ENCODE measurements at regions not wholly inside any gene's neighbourhood (a gene's known extent, or its start where the extent isn't known, plus 50 kb on each side); places are given as distances from the start of the nearest gene placed in this dataset.

DNA sequence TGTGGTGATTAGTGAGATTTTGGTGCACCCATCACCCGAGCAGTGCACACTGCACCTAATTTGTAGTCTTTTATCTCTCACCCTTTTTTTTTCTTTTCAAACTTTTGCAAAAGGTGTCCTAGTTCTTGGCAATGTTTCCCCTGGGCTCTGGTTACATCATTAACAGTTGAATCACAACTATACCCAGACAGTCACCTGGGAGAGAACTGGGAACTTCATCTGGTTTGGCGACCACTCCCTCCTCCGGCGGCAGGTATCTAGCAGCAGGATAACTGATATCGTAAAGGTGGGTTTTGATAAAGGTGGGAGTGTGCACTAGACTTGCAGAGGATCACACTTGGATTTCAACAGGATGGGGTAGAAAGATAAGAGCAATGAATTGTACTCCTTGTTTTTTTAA is 140.5 kb downstream of the CHIC2 start:
- peaks cover 39 to 48% of the 10 kb centered on the region in 2 donors for H3K4me1 ChIP-seq (ENCODE audit: control insufficient read depth in 1 of 2, insufficient read depth in 2 of 2, low read length in 2 of 2)
- Mint-ChIP-seq H3K4me1 (peaks cover 45% of the 10 kb centered on the region), H3K9me3 (peaks cover 0 to 3% (median 0%) of the 10 kb centered on the region in 7 donors), H3K27ac (no peak overlapping the region), H3K27me3 (ENCODE audit: low read depth in 3 of 3) (peaks cover 0 to 5% (median 3%) of the 10 kb centered on the region in 3 donors), H3K4me3 (no peak overlapping the region), H3K36me3 (peaks cover 0 to 2% of the 10 kb centered on the region in 2 donors)
- H3K27me3 ChIP-seq (ENCODE audit: control insufficient read depth in 2 of 2, insufficient read depth in 2 of 2, low read length in 2 of 2), result no peaks in the 10 kb centered on the region
- intact Hi-C loops (cut with micrococcal nuclease), result no loop called here
- no peak for DNase-seq
- TF ChIP-seq CTCF (IDR thresholded peaks at IDR 0.05), result no peak
- no peak overlapping the region for H3K4me2 ChIP-seq (replicated peaks; ENCODE audit: extremely low read depth, low read length, poor library complexity, severe bottlenecking)
- no peak overlapping the region for H3K4me3 ChIP-seq (replicated peaks in 1 of 3; ENCODE audit: low read depth in 2 of 3, low read length in 3 of 3)
- H3K36me3 ChIP-seq (replicated peaks in 1 of 2; ENCODE audit: control insufficient read depth in 1 of 2, insufficient read depth in 2 of 2, low read length in 2 of 2), result no peaks in the 10 kb centered on the region
- H3K79me2 ChIP-seq (ENCODE audit: insufficient read depth, low read length), result no peaks in the 10 kb centered on the region
- WGBS (ENCODE audit: insufficient coverage), result 98% methylated on average over 4 of the region's 5 CpGs
- no peak overlapping the region for H2AFZ ChIP-seq (ENCODE audit: insufficient read depth, low read depth, low read length, poor library complexity, severe bottlenecking)
- no peaks in the 10 kb centered on the region for H4K20me1 ChIP-seq (ENCODE audit: insufficient read depth, low read length)
- no peak overlapping the region for H3K9ac ChIP-seq (ENCODE audit: insufficient read depth, low read length, poor library complexity, severe bottlenecking)
- H3K27ac ChIP-seq (ENCODE audit: low read depth in 1 of 2, low read length in 2 of 2), result no peak overlapping the region
- H3K9me3 ChIP-seq (replicated peaks in 1 of 2; ENCODE audit: control insufficient read depth in 1 of 2, insufficient read depth in 1 of 2, low read length in 2 of 2), result no peaks in the 10 kb centered on the region

GRCh38 chr4:53921856-53922255 is 142.5 kb downstream of the CHIC2 start:
- no peak for DNase-seq
- Histone ChIP-seq H3K4me2 (replicated peaks; ENCODE audit: extremely low read depth, low read length, poor library complexity, severe bottlenecking) (no peak overlapping the region), H3K4me3 (replicated peaks in 1 of 3; ENCODE audit: low read depth in 2 of 3, low read length in 3 of 3) (no peak overlapping the region), H3K79me2 (ENCODE audit: insufficient read depth, low read length) (no peaks in the 10 kb centered on the region), H3K9me3 (replicated peaks in 1 of 2; ENCODE audit: control insufficient read depth in 1 of 2, insufficient read depth in 1 of 2, low read length in 2 of 2) (no peaks in the 10 kb centered on the region), H2AFZ (ENCODE audit: insufficient read depth, low read depth, low read length, poor library complexity, severe bottlenecking) (no peak overlapping the region), H4K20me1 (ENCODE audit: insufficient read depth, low read length) (no peaks in the 10 kb centered on the region), H3K27ac (ENCODE audit: low read depth in 1 of 2, low read length in 2 of 2) (no peak overlapping the region), H3K4me1 (ENCODE audit: control insufficient read depth in 1 of 2, insufficient read depth in 2 of 2, low read length in 2 of 2) (peaks cover 53 to 56% of the 10 kb centered on the region in 2 donors), H3K9ac (ENCODE audit: insufficient read depth, low read length, poor library complexity, severe bottlenecking) (no peak overlapping the region), H3K36me3 (replicated peaks in 1 of 2; ENCODE audit: control insufficient read depth in 1 of 2, insufficient read depth in 2 of 2, low read length in 2 of 2) (no peaks in the 10 kb centered on the region), H3K27me3 (ENCODE audit: control insufficient read depth in 2 of 2, insufficient read depth in 2 of 2, low read length in 2 of 2) (no peaks in the 10 kb centered on the region)
- Mint-ChIP-seq H3K27ac (no peak overlapping the region), H3K9me3 (peaks cover 0 to 3% (median 0%) of the 10 kb centered on the region in 7 donors), H3K27me3 (ENCODE audit: low read depth in 3 of 3) (peaks cover 0 to 6% (median 1%) of the 10 kb centered on the region in 3 donors), H3K36me3 (peaks cover 0 to 4% of the 10 kb centered on the region in 2 donors), H3K4me1 (peaks cover 62% of the 10 kb centered on the region), H3K4me3 (no peak overlapping the region)
- intact Hi-C loops (cut with micrococcal nuclease), result no loop called here
- no peak for TF ChIP-seq CTCF (IDR thresholded peaks at IDR 0.05)

Measured in CD14-positive monocyte (primary cell).